Uterus (tissue), 3 donors: ENCODE measurements at regions not wholly inside any gene's neighbourhood (a gene's known extent, or its start where the extent isn't known, plus 50 kb on each side); places are given as distances from the start of the nearest gene placed in this dataset.
A peak's percentile ranks its signal among the peaks of the same experiment; 100 is the strongest.

Experiments
- DNase-seq, 2 donors: peaks; one replicate each; pipeline ENCODE4 v3.0.0-alpha.2; 2019 to 2020
- H3K27ac ChIP-seq, 2 donors: fragments of 200-600 bp; sonication (generic); 1 replicate in 1 of 2; 2 replicates in 1 of 2; pipeline ENCODE4 v1.5.1; 2016 to 2018
- H3K27me3 ChIP-seq, 2 donors: fragments of 200-600 bp; sonication (generic); one replicate each; pipeline ENCODE4 v1.5.1; 2018 to 2019; ENCODE audit warnings: control low read depth in 1 of 2
- H3K36me3 ChIP-seq, 2 donors: fragments of 200-600 bp; sonication (generic); one replicate each; pipeline ENCODE4 v1.5.1; 2019; ENCODE audit warnings: control low read depth in 1 of 2
- H3K4me1 ChIP-seq, 2 donors: fragments of 200-600 bp; sonication (generic); one replicate each; pipeline ENCODE4 v1.5.1; 2018 to 2019; ENCODE audit warnings: control low read depth in 1 of 2
- H3K4me3 ChIP-seq, 2 donors: fragments of 200-600 bp; sonication (generic); 1 replicate in 1 of 2; 2 replicates in 1 of 2; pipeline ENCODE4 v1.5.1; 2018 to 2019; ENCODE audit warnings: mild to moderate bottlenecking in 1 of 2
- H3K9me3 ChIP-seq, 2 donors: fragments of 200-600 bp; sonication (generic); one replicate each; pipeline ENCODE4 v1.5.1; 2019; ENCODE audit warnings: control low read depth in 1 of 2
- POLR2A ChIP-seq, 2 donors: fragments of 450-650 bp; IDR thresholded peaks; one replicate each; pipeline ENCODE4 v1.6.1; 2016; ENCODE audit warnings: antibody characterized with exemption in 2 of 2, mild to moderate bottlenecking in 1 of 2, moderate library complexity in 1 of 2
- intact Hi-C: fragments of 100-400 bp; cut with DNase I; formaldehyde crosslinking; loops from one replicate; pipeline ENCODE4 v1.15.1; 2023; ENCODE audit warnings: low total_unique reads
- TF ChIP-seq, protein P1 (sequence below), 4 experiments: fragments of 200-600 bp in 2 of 4; fragments of 450-650 bp in 2 of 4; sonication (generic) in 2 of 4; IDR thresholded peaks; one replicate each; pipeline ENCODE4 v1.5.1; 2016 to 2019; ENCODE audit warnings: antibody characterized with exemption in 4 of 4, mild to moderate bottlenecking in 2 of 4, moderate library complexity in 1 of 4
- donor health status: DM: yes; HTN: yes; CAD: no.

DNA sequence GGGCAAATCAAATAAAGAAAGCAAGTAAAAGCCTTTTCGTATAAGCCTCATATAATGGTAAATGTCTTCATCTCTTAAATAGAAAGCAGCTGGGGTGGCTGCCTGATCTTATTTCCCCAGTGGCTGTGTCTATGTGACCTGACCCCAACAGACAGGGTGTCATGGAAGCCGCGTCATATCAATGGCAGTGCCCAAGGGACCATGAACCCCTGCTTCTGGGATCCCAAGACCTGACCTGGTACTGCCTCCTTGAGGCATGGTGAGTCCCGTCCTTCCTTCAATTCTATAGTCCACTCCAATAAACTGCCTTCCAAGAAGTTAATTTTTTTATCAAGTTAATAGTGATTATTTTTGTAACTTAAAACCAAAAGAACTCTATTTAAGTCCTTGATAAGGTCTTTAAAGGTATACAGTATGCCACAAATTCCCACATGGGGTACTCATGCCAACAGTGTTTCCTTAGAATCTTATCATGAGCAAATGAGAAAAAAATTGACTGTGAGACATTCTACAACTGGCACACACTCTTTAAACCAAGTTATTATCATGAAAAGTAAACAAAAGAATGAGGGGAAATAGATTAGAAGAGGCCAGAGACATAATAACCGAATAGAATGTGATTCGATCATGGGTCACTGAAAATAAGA, 104.6 kb downstream of the ADSS2 start:
- H3K27me3 ChIP-seq = no peaks in the 10 kb centered on the region
- H3K4me1 ChIP-seq = peaks cover 0 to 8% of the 10 kb centered on the region in 2 donors
- H3K4me3 ChIP-seq = no peak overlapping the region
- DNase-seq = no peak
- intact Hi-C loops = no loop called here
- H3K36me3 ChIP-seq = no peaks in the 10 kb centered on the region
- TF ChIP-seq POLR2A (IDR thresholded peaks at IDR 0.05) = no peak
- TF ChIP-seq, protein P1, sequence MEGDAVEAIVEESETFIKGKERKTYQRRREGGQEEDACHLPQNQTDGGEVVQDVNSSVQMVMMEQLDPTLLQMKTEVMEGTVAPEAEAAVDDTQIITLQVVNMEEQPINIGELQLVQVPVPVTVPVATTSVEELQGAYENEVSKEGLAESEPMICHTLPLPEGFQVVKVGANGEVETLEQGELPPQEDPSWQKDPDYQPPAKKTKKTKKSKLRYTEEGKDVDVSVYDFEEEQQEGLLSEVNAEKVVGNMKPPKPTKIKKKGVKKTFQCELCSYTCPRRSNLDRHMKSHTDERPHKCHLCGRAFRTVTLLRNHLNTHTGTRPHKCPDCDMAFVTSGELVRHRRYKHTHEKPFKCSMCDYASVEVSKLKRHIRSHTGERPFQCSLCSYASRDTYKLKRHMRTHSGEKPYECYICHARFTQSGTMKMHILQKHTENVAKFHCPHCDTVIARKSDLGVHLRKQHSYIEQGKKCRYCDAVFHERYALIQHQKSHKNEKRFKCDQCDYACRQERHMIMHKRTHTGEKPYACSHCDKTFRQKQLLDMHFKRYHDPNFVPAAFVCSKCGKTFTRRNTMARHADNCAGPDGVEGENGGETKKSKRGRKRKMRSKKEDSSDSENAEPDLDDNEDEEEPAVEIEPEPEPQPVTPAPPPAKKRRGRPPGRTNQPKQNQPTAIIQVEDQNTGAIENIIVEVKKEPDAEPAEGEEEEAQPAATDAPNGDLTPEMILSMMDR (IDR thresholded peaks at IDR 0.05) = no peak
- H3K27ac ChIP-seq = no peak overlapping the region
- no peaks in the 10 kb centered on the region for H3K9me3 ChIP-seq

DNA sequence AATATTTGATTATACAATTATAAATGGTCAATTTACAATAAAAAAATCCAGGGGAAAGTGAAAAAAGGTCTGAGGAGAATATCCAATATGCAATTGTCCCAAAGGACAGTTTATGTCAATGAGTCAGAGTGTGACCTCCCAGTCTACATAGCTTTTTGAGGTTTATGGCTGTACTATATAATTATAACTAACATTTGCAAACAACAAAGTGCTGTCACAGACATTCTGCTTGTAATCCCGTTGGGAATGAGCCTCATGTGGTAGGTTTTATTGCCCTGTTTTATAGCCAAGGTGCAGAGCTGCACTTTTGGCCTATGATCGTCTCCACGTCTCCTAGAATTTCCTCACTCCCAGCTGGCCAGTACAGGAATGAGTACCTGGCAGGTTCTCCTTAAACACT, 103.8 kb downstream of the ADSS2 start:
- H3K27ac ChIP-seq = no peak overlapping the region
- intact Hi-C loops = no loop called here
- no peak overlapping the region for H3K4me3 ChIP-seq
- H3K4me1 ChIP-seq = peaks cover 0 to 8% of the 10 kb centered on the region in 2 donors
- TF ChIP-seq POLR2A (IDR thresholded peaks at IDR 0.05) = no peak
- TF ChIP-seq, protein P1 (IDR thresholded peaks at IDR 0.05) = no peak
- DNase-seq = no peak
- H3K9me3 ChIP-seq = no peaks in the 10 kb centered on the region
- no peaks in the 10 kb centered on the region for H3K27me3 ChIP-seq
- no peaks in the 10 kb centered on the region for H3K36me3 ChIP-seq

DNA sequence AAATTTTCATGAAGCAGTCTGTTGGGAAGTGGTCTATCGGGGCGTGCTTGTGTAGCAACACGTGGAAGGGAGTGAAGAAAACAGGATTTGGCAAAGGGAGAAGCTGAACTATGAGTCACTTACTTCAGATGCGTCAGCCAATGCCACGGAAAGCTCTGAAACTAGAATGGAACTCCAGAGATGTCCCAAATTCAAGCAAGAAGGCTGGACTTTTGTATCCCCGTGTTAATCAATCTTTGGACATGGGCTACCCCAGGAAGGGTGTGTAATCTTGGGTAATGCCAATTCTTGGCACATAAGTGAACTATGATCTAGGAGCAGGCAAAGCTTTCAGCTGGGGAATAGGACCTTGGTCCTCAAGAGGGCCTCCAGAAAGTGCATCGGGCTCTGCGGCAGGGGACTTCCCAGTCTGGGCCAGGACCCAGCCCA, 102.6 kb downstream of the ADSS2 start:
- Histone ChIP-seq H3K4me3 (no peak overlapping the region), H3K4me1 (peaks cover 0 to 8% of the 10 kb centered on the region in 2 donors), H3K27ac (peak overlapping the region in 1 of 2 donors; percentile 16), H3K36me3 (no peaks in the 10 kb centered on the region), H3K9me3 (no peaks in the 10 kb centered on the region), H3K27me3 (no peaks in the 10 kb centered on the region)
- TF ChIP-seq, protein P1 (IDR thresholded peaks at IDR 0.05) = no peak
- TF ChIP-seq POLR2A (IDR thresholded peaks at IDR 0.05) = no peak
- peak; percentile 19 to 25 for DNase-seq
- intact Hi-C loops = no loop called here

DNA sequence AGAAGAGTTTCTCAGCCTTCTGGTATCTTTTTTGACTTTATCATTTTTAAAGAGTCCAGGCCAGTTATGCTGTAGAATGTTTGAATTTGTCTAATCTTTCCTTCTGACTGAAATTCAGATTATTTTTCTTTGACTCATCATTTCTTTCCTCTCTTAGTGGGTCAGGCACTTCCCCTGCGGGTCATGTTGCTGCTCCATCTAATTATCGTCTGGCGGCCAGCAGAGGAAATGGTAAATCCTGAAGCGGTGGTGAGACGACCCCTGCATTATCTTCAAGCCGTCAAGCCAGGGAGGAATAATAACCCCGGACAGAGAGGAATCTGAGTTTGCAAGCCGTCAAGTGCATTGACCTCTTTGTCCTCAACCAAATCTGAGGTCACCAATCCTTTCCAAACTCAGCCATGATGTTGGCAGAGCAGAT, 102.1 kb downstream of the ADSS2 start:
- TF ChIP-seq POLR2A (IDR thresholded peaks at IDR 0.05) = no peak
- intact Hi-C loops = no loop called here
- Histone ChIP-seq H3K4me3 (no peak overlapping the region), H3K4me1 (peaks cover 0 to 8% of the 10 kb centered on the region in 2 donors), H3K9me3 (no peaks in the 10 kb centered on the region), H3K36me3 (no peaks in the 10 kb centered on the region), H3K27me3 (no peaks in the 10 kb centered on the region), H3K27ac (no peak overlapping the region)
- no peak for DNase-seq

DNA sequence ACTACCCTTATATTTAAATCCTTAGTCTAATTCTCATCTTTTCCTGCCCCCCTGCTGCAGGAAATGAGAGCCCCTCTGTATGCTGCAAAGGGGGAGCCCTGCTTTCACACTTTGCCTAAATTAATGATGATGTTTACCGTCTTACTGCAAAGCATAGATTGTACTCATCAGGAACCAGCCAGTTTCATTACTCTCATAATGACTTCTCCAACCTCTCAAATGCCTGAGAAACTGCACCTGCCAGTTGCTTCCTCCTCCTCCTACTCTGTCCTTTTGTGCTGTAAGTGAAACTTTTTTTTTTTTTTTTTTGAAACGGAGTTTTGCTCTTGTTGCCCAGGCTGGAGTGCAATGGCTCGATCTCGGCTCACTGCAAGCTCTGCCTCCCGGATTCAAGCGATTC, 101.7 kb downstream of the ADSS2 start:
- no peak for DNase-seq
- Histone ChIP-seq H3K27ac (no peak overlapping the region), H3K36me3 (no peaks in the 10 kb centered on the region), H3K4me3 (no peak overlapping the region), H3K27me3 (no peaks in the 10 kb centered on the region), H3K4me1 (peaks cover 0 to 8% of the 10 kb centered on the region in 2 donors), H3K9me3 (no peaks in the 10 kb centered on the region)
- intact Hi-C loops = no loop called here
- TF ChIP-seq, protein P1 (IDR thresholded peaks at IDR 0.05) = no peak
- TF ChIP-seq POLR2A (IDR thresholded peaks at IDR 0.05) = no peak
